HepG2 (cell line): ENCODE measurements at regions not wholly inside any gene's neighbourhood (a gene's known extent, or its start where the extent isn't known, plus 50 kb on each side); places are given as distances from the start of the nearest gene placed in this dataset.

ENCODE experiments used
- CTCF ChIP-seq: sonication (generic); formaldehyde crosslinking; IDR thresholded peaks from 2 replicates; pipeline ENCODE4 v1.5.0; 2020; ENCODE audit warnings: mild to moderate bottlenecking, missing genetic modification reagents, moderate library complexity
- JARID2 ChIP-seq: sonication (generic); formaldehyde crosslinking; IDR thresholded peaks from 2 replicates; pipeline ENCODE4 v1.8.1; 2023; ENCODE audit warnings: missing genetic modification reagents, inconsistent platforms; ENCODE audit not compliant: insufficient replicate concordance
- MTA3 ChIP-seq: sonication (generic); formaldehyde crosslinking; IDR thresholded peaks from 2 replicates; pipeline ENCODE4 v1.4.0; 2020; ENCODE audit warnings: missing genetic modification reagents
- SMARCE1 ChIP-seq: fragments of 450-650 bp; IDR thresholded peaks from 2 replicates; pipeline ENCODE4 v1.6.1; 2017; ENCODE audit warnings: borderline replicate concordance
- TP53 ChIP-seq: sonication (generic); formaldehyde crosslinking; conservative IDR thresholded peaks from 2 replicates; pipeline ENCODE4 v1.4.0; 2020; ENCODE audit warnings: missing genetic modification reagents
- ZBTB26 ChIP-seq: IDR thresholded peaks from 2 replicates; pipeline ENCODE4 v1.6.1; 2016; ENCODE audit warnings: missing compliant biosample characterization, missing genetic modification reagents, borderline replicate concordance
- ZKSCAN5 ChIP-seq: sonication (generic); formaldehyde crosslinking; IDR thresholded peaks from 2 replicates; pipeline ENCODE4 v1.5.1; 2020; ENCODE audit warnings: mild to moderate bottlenecking, missing genetic modification reagents
- ZNF674 ChIP-seq: sonication (generic); formaldehyde crosslinking; IDR thresholded peaks from 2 replicates; pipeline ENCODE4 v1.5.0; 2020; ENCODE audit warnings: low read depth, mild to moderate bottlenecking, missing genetic modification reagents

GRCh38 chr10:130864961-130865818, 446.3 kb downstream of the TCERG1L start:
- TF ChIP-seq ZKSCAN5 (CRISPR knock-in tag) (no peak), JARID2 (no peak), MTA3 (no peak), ZBTB26 (no peak), CTCF (CRISPR knock-in tag) (no peak), TP53 (CRISPR knock-in tag) (no peak), ZNF674 (CRISPR knock-in tag) (no peak), SMARCE1 (no peak)
